Activated CD8-positive, alpha-beta T cell treated with anti-CD3 and anti-CD28 coated beads for 36 hours (primary cell): ENCODE measurements at regions not wholly inside any gene's neighbourhood (a gene's known extent, or its start where the extent isn't known, plus 50 kb on each side); places are given as distances from the start of the nearest gene placed in this dataset.
A peak's percentile ranks its signal among the peaks of the same experiment; 100 is the strongest.

ENCODE experiments used
- ATAC-seq: fragments of 200-7000 bp; cut with Tn5 transposase; one replicate; pipeline ENCODE4 v1.10.0; 2021; ENCODE audit warnings: mild to moderate bottlenecking, moderate library complexity
- CTCF ChIA-PET: fragments of 350-600 bp; sonication (Branson Sonifier 250); formaldehyde crosslinking; loops from one replicate; lab custom pipeline; 2021; ENCODE audit warnings: antibody characterized with exemption; lab: Charles Lee
- POLR2A ChIA-PET: fragments of 350-600 bp; sonication (Branson Sonifier 250); formaldehyde crosslinking; loops from one replicate; lab custom pipeline; 2021; ENCODE audit warnings: antibody characterized with exemption; lab: Charles Lee
- DNase-seq: peaks from one replicate; pipeline ENCODE4 v3.0.0-alpha.2; 2020
- H3K27ac Mint-ChIP-seq: one replicate; pipeline ENCODE4 v1.8.0; 2021; ENCODE audit warnings: mild to moderate bottlenecking, mixed read lengths
- H3K27me3 Mint-ChIP-seq: one replicate; pipeline ENCODE4 v1.8.0; 2021; ENCODE audit warnings: mixed read lengths
- H3K36me3 Mint-ChIP-seq: one replicate; pipeline ENCODE4 v1.8.0; 2021; ENCODE audit warnings: low read depth, mixed read lengths
- H3K4me1 Mint-ChIP-seq: one replicate; pipeline ENCODE4 v1.8.0; 2021; ENCODE audit warnings: low read depth, mixed read lengths
- H3K4me3 Mint-ChIP-seq: one replicate; pipeline ENCODE4 v1.8.0; 2021; ENCODE audit warnings: mild to moderate bottlenecking, moderate library complexity, mixed read lengths
- H3K9me3 Mint-ChIP-seq: one replicate; pipeline ENCODE4 v1.8.0; 2021; ENCODE audit warnings: mixed read lengths
- intact Hi-C: fragments of 100-400 bp; cut with micrococcal nuclease; formaldehyde crosslinking; loops from one replicate; pipeline ENCODE4 v1.10.0; 2022
- TF ChIP-seq, protein P1 (sequence below): fragments of 200-600 bp; IDR thresholded peaks from one replicate; pipeline ENCODE4 v1.8.0; 2022; ENCODE audit warnings: antibody characterized with exemption, mild to moderate bottlenecking

DNA sequence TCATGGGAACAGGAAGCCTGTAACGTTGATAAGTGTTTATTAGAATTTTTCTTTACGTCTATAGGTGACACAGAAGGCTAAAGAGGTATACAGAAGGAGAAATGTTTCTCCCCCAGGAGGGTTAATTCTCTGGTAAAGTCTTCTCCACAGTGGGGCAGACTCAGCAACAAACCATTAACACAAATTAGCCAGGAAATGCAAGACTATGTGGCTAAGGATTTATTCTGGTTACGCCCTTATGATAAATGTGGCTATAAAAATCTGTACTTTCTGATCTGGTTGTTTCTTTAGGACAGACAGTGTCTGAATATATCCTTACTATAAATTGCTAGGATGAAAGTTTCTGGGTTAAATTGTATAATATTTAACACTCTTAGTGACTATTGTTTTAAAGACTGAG, 423.3 kb downstream of the FLRT2 start:
- Mint-ChIP-seq H3K9me3 (no peaks in the 10 kb centered on the region), H3K4me3 (no peak overlapping the region), H3K4me1 (peaks cover 8% of the 10 kb centered on the region), H3K27ac (no peak overlapping the region), H3K36me3 (peaks cover 9% of the 10 kb centered on the region), H3K27me3 (no peaks in the 10 kb centered on the region)
- ATAC-seq = no peak
- no peak for DNase-seq
- CTCF ChIA-PET = no interaction called here
- intact Hi-C loops = no loop called here
- POLR2A ChIA-PET = no interaction called here
- TF ChIP-seq, protein P1, sequence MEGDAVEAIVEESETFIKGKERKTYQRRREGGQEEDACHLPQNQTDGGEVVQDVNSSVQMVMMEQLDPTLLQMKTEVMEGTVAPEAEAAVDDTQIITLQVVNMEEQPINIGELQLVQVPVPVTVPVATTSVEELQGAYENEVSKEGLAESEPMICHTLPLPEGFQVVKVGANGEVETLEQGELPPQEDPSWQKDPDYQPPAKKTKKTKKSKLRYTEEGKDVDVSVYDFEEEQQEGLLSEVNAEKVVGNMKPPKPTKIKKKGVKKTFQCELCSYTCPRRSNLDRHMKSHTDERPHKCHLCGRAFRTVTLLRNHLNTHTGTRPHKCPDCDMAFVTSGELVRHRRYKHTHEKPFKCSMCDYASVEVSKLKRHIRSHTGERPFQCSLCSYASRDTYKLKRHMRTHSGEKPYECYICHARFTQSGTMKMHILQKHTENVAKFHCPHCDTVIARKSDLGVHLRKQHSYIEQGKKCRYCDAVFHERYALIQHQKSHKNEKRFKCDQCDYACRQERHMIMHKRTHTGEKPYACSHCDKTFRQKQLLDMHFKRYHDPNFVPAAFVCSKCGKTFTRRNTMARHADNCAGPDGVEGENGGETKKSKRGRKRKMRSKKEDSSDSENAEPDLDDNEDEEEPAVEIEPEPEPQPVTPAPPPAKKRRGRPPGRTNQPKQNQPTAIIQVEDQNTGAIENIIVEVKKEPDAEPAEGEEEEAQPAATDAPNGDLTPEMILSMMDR = no peak

DNA sequence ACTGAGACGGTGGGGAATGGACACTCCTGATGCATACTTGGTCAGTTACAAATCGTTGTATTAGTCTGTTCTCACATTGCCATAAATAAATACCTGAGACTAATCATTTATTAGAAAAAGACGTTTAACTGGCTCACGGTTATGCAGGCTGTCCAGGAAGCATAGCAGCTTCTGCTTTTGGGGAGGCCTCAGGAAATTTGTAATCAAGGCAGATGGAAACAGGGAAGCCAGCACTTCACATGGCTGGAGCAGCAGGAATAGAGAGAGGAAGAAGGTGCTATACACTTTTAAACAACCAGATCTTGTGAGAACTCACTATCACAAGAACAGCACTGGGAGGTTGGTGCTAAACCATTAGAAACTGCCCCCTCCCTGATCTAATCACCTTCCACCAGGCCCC, 418.2 kb downstream of the FLRT2 start:
- ChIA-PET POLR2A (no interaction called here), CTCF (no interaction called here)
- Mint-ChIP-seq H3K9me3 (no peaks in the 10 kb centered on the region), H3K4me1 (peaks cover 18% of the 10 kb centered on the region), H3K27ac (no peak overlapping the region), H3K36me3 (peaks cover 20% of the 10 kb centered on the region), H3K4me3 (no peak overlapping the region), H3K27me3 (no peaks in the 10 kb centered on the region)
- TF ChIP-seq, protein P1 = no peak
- intact Hi-C loops = no loop called here
- DNase-seq (no peak), ATAC-seq (no peak)

DNA sequence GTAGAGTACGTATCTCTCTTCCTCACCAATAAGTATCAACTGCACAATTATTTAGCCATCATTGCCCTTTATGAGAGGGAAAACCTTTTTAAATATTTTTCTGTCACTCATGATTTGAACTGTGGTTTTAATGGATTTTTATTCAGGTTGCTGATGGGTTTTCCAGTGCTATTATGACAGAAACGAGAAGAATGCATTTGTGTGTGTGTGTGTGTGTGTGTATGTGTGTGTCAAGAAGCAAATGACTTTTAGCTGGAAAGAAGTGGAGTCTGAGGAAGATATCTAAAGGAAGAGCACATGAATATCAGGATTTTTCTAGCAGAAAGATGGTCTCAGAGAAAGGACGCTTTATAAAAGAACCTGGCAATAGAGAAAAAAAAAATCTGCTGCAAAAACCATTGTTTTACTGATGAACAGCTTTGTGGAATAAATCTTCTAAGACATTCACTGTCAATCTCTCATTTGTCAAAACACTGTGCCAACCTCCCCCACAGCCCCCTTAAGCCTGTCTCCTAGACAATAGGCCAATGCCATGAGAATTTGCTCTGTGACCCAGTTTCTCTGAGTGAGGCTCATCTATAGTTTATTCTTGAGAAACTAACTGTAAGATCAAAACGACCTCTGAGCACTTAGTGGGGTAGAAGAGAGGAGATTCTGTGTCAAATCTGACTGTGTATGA, 417.7 kb downstream of the FLRT2 start:
- Mint-ChIP-seq H3K27ac (no peak overlapping the region), H3K27me3 (no peaks in the 10 kb centered on the region), H3K4me3 (no peak overlapping the region), H3K36me3 (peaks cover 20% of the 10 kb centered on the region), H3K4me1 (peaks cover 24% of the 10 kb centered on the region), H3K9me3 (no peaks in the 10 kb centered on the region)
- CTCF ChIA-PET = no interaction called here
- POLR2A ChIA-PET = no interaction called here
- DNase-seq = no peak
- intact Hi-C loops = no loop called here
- ATAC-seq = no peak
- TF ChIP-seq, protein P1 = no peak

DNA sequence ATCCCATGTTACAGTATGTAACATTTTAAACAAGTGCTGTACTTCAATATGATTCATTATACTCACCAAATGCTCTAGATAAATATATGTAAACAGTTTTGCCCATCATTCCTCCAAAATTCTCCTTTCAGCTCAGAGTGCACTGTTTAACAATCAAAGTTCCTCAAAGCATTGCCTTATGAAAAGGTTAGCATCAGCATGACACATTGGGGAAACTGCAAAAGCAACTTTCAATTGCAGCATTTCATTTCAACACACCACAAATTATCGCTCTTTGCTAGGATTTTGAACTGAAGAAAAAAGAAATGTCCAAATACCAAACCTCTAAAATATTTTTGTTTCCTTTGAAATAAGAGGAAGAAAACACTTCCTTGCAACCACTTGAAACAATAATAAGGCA, 413.2 kb downstream of the FLRT2 start:
- TF ChIP-seq, protein P1 = no peak
- Mint-ChIP-seq H3K36me3 (peaks cover 23% of the 10 kb centered on the region), H3K9me3 (peaks cover 8% of the 10 kb centered on the region), H3K27ac (no peak overlapping the region), H3K4me1 (peaks cover 41% of the 10 kb centered on the region), H3K4me3 (no peak overlapping the region), H3K27me3 (no peaks in the 10 kb centered on the region)
- ATAC-seq = no peak
- DNase-seq = no peak
- CTCF ChIA-PET = no interaction called here
- POLR2A ChIA-PET = no interaction called here
- intact Hi-C loops = no loop called here

DNA sequence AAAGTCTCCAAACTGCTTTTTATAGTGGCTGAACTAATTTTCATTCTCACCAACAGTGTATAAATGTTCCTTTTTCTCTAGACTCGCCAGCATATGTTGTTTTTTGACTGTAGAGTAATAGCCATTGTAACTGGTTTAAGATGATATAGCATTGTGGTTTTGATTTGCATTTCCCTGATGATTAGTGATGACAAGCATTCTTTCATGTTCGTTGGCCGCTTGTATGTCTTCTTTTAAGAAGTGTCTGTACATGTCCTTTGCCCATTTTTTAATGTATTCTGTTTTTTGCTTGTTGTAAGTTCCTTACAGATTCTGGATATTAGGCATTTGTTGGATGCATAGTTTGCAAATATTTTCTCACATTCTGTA, 404.9 kb downstream of the FLRT2 start:
- DNase-seq (no peak), ATAC-seq (peak; percentile 57)
- intact Hi-C loops = no loop called here
- POLR2A ChIA-PET = no interaction called here
- H3K4me1 Mint-ChIP-seq = peaks cover 31% of the 10 kb centered on the region
- TF ChIP-seq, protein P1 = no peak
- CTCF ChIA-PET = no interaction called here
- H3K9me3 Mint-ChIP-seq = peaks cover 15% of the 10 kb centered on the region
- no peaks in the 10 kb centered on the region for H3K27me3 Mint-ChIP-seq
- peak overlapping the region; percentile 94 for H3K27ac Mint-ChIP-seq
- H3K36me3 Mint-ChIP-seq = peaks cover 15% of the 10 kb centered on the region
- H3K4me3 Mint-ChIP-seq = peak overlapping the region; percentile 92
